ENCODE measurements at regions not wholly inside any gene's neighbourhood (a gene's known extent, or its start where the extent isn't known, plus 50 kb on each side); places are given as distances from the start of the nearest gene placed in this dataset.

GRCh38 chr10:31617757-31618156, 298.7 kb downstream of the ZEB1 start:
- TF ChIP-seq CREB3 (tag; conservative IDR thresholded peaks at IDR 0.05; ENCODE audit: low read depth) (no peak), CTCF (IDR thresholded peaks at IDR 0.05 in 2 of 3, conservative IDR thresholded peaks at IDR 0.05 in 1 of 3; ENCODE audit: insufficient read depth in 2 of 3, low read depth in 1 of 3, low read length in 3 of 3) (no peak), FOXJ2 (tag; IDR thresholded peaks at IDR 0.05) (no peak), ETV6 (IDR thresholded peaks at IDR 0.05; ENCODE audit: borderline replicate concordance in 1 of 2, low read depth in 2 of 2, low read length in 1 of 2) (no peak), ETV6 (CRISPR knock-in tag; IDR thresholded peaks at IDR 0.05; ENCODE audit: borderline replicate concordance) (no peak), NFE2 (IDR thresholded peaks at IDR 0.05; ENCODE audit: low read depth) (no peak), RBM39 (optimal IDR thresholded peaks at IDR 0.05; ENCODE audit: low read depth, low read length) (no peak), USF1 (CRISPR knock-in tag; IDR thresholded peaks at IDR 0.05) (no peak), NKRF (IDR thresholded peaks at IDR 0.05; ENCODE audit: borderline replicate concordance) (no peak), TEAD4 (IDR thresholded peaks at IDR 0.05; ENCODE audit: low read length) (no peak), TEAD4 (CRISPR knock-in tag; IDR thresholded peaks at IDR 0.05; ENCODE audit: borderline replicate concordance) (no peak), THRAP3 (IDR thresholded peaks at IDR 0.05; ENCODE audit: borderline replicate concordance) (no peak), POLR2AphosphoS5 (IDR thresholded peaks at IDR 0.05; ENCODE audit: control insufficient read depth, insufficient read depth, low read depth, low read length) (no peak), SUPT5H (IDR thresholded peaks at IDR 0.05) (no peak)
